Caco-2 (cell line): ENCODE measurements at regions not wholly inside any gene's neighbourhood (a gene's known extent, or its start where the extent isn't known, plus 50 kb on each side); places are given as distances from the start of the nearest gene placed in this dataset.

Source experiments
- BruUV-seq: library from RNA; stranded (reverse); fragments of 400-500 nt; replicated peaks from 2 replicates; lab custom pipeline; 2021; lab: Mats Ljungman, UMichigan
- CTCF ChIA-PET: fragments of 300-600 bp; sonication (Branson Sonifier 250); formaldehyde crosslinking; loops from one replicate; lab custom pipeline; 2022; ENCODE audit warnings: antibody characterized with exemption; lab: Charles Lee
- POLR2A ChIA-PET: fragments of 300-600 bp; sonication (Branson Sonifier 250); formaldehyde crosslinking; loops from one replicate; lab custom pipeline; 2022; ENCODE audit warnings: antibody characterized with exemption; lab: Charles Lee
- DNase-seq, 2 experiments: peaks; one replicate each; pipeline versions ENCODE4 v3.0.0 to v3.0.0-alpha.2; 2020 to 2022
- H3K27me3 ChIP-seq: replicated peaks from 2 replicates; pipeline ENCODE4 v1.6.0; 2011; ENCODE audit warnings: low read length; ENCODE audit not compliant: control insufficient read depth, insufficient read depth
- H3K36me3 ChIP-seq: 2 replicates; pipeline ENCODE4 v1.5.1; 2011; ENCODE audit warnings: low read length; ENCODE audit not compliant: control insufficient read depth, insufficient read depth
- H3K4me1 ChIP-seq: fragments of 250-450 bp; sonication (Bioruptor Pico); 2 replicates; pipeline ENCODE4 v1.5.1; 2020; ENCODE audit warnings: mild to moderate bottlenecking
- H3K4me3 ChIP-seq: 2 replicates; pipeline ENCODE4 v1.5.1; 2011; ENCODE audit warnings: low read depth, mild to moderate bottlenecking, control low read depth, low read length
- H3K9me3 ChIP-seq: fragments of 250-450 bp; sonication (Bioruptor Pico); 2 replicates; pipeline ENCODE4 v1.5.1; 2020; ENCODE audit warnings: mild to moderate bottlenecking, moderate library complexity
- H3K27ac Mint-ChIP-seq: one replicate; pipeline ENCODE4 v1.8.0; 2022; ENCODE audit warnings: mixed read lengths; ENCODE audit not compliant: unreplicated experiment
- H3K27me3 Mint-ChIP-seq: one replicate; pipeline ENCODE4 v1.8.0; 2022; ENCODE audit warnings: mixed read lengths; ENCODE audit not compliant: insufficient read depth, unreplicated experiment
- H3K36me3 Mint-ChIP-seq: one replicate; pipeline ENCODE4 v1.8.0; 2022; ENCODE audit warnings: mild to moderate bottlenecking, mixed read lengths; ENCODE audit not compliant: insufficient read depth, unreplicated experiment
- H3K4me1 Mint-ChIP-seq: one replicate; pipeline ENCODE4 v1.8.0; 2022; ENCODE audit warnings: low read depth, mixed read lengths; ENCODE audit not compliant: unreplicated experiment
- H3K4me3 Mint-ChIP-seq: one replicate; pipeline ENCODE4 v1.8.0; 2022; ENCODE audit warnings: mild to moderate bottlenecking, moderate library complexity, mixed read lengths; ENCODE audit not compliant: unreplicated experiment
- H3K9me3 Mint-ChIP-seq: one replicate; pipeline ENCODE4 v1.8.0; 2022; ENCODE audit warnings: mixed read lengths; ENCODE audit not compliant: unreplicated experiment
- CTCF ChIP-seq, 2 experiments: fragments of 200-600 bp in 1 of 2; IDR thresholded peaks; 1 replicate in 1 of 2; 2 replicates in 1 of 2; pipeline versions ENCODE4 v1.5.1 to v1.8.0; 2011 to 2022; ENCODE audit warnings: antibody characterized with exemption in 1 of 2, control low read depth in 1 of 2, inconsistent platforms in 1 of 2, low read depth in 1 of 2, low read length in 1 of 2, mild to moderate bottlenecking in 1 of 2, moderate library complexity in 1 of 2; ENCODE audit not compliant: insufficient read depth in 1 of 2, severe bottlenecking in 1 of 2, unreplicated experiment in 1 of 2
- intact Hi-C: fragments of 100-400 bp; cut with micrococcal nuclease; formaldehyde crosslinking; loops from one replicate; pipeline ENCODE4 v1.10.0; 2022; ENCODE audit not compliant: unreplicated experiment

GRCh38 chr12:87846045-87846444, 183.2 kb downstream of the C12orf50 start:
- BruUV-seq, result no TSS peak
- intact Hi-C loops, result loop anchor here (5.0 kb wide), 3 partner anchors 106 to 499 kb away; no protein-coding TSS in a partner anchor
- Histone ChIP-seq H3K27me3 (no peaks in the 10 kb centered on the region), H3K9me3 (no peaks in the 10 kb centered on the region), H3K36me3 (no peaks in the 10 kb centered on the region), H3K4me1 (no peaks in the 10 kb centered on the region), H3K4me3 (no peak overlapping the region)
- TF ChIP-seq CTCF (IDR thresholded peaks at IDR 0.05; ENCODE audit: insufficient read depth in 1 of 2, low read depth in 1 of 2, low read length in 1 of 2, severe bottlenecking in 1 of 2, unreplicated experiment in 1 of 2), result no peak
- H3K27me3 Mint-ChIP-seq, result no peaks in the 10 kb centered on the region
- H3K36me3 Mint-ChIP-seq, result no peaks in the 10 kb centered on the region
- H3K9me3 Mint-ChIP-seq, result no peaks in the 10 kb centered on the region
- H3K27ac Mint-ChIP-seq, result no peak overlapping the region
- ChIA-PET POLR2A (no interaction called here), CTCF (no interaction called here)
- no peak for DNase-seq
- H3K4me1 Mint-ChIP-seq, result no peaks in the 10 kb centered on the region
- H3K4me3 Mint-ChIP-seq, result no peak overlapping the region

GRCh38 chr12:87841935-87842334, 187.3 kb downstream of the C12orf50 start:
- H3K27me3 Mint-ChIP-seq, result no peaks in the 10 kb centered on the region
- H3K36me3 Mint-ChIP-seq, result no peaks in the 10 kb centered on the region
- H3K27ac Mint-ChIP-seq, result no peak overlapping the region
- Histone ChIP-seq H3K9me3 (no peaks in the 10 kb centered on the region), H3K36me3 (no peaks in the 10 kb centered on the region), H3K27me3 (no peaks in the 10 kb centered on the region), H3K4me1 (no peaks in the 10 kb centered on the region), H3K4me3 (no peak overlapping the region)
- DNase-seq, result no peak
- H3K4me1 Mint-ChIP-seq, result no peaks in the 10 kb centered on the region
- intact Hi-C loops, result no loop called here
- no TSS peak for BruUV-seq
- ChIA-PET POLR2A (no interaction called here), CTCF (no interaction called here)
- no peak for TF ChIP-seq CTCF (IDR thresholded peaks at IDR 0.05; ENCODE audit: insufficient read depth in 1 of 2, low read depth in 1 of 2, low read length in 1 of 2, severe bottlenecking in 1 of 2, unreplicated experiment in 1 of 2)
- H3K4me3 Mint-ChIP-seq, result no peak overlapping the region
- H3K9me3 Mint-ChIP-seq, result no peaks in the 10 kb centered on the region

- Histone ChIP-seq H3K9me3 (no peaks in the 10 kb centered on the region), H3K4me1 (no peaks in the 10 kb centered on the region), H3K36me3 (no peaks in the 10 kb centered on the region), H3K27me3 (no peaks in the 10 kb centered on the region), H3K4me3 (no peak overlapping the region)
- TF ChIP-seq CTCF (IDR thresholded peaks at IDR 0.05; ENCODE audit: insufficient read depth in 1 of 2, low read depth in 1 of 2, low read length in 1 of 2, severe bottlenecking in 1 of 2, unreplicated experiment in 1 of 2), result no peak
- Mint-ChIP-seq H3K27me3 (no peaks in the 10 kb centered on the region), H3K27ac (no peak overlapping the region), H3K36me3 (no peaks in the 10 kb centered on the region), H3K4me3 (no peak overlapping the region), H3K9me3 (no peaks in the 10 kb centered on the region), H3K4me1 (no peaks in the 10 kb centered on the region)
- DNase-seq, result no peak
- CTCF ChIA-PET, result no interaction called here
- POLR2A ChIA-PET, result no interaction called here
- intact Hi-C loops, result no loop called here
- no TSS peak for BruUV-seq
Observed at GRCh38 chr12:87836190-87836589, 193.0 kb downstream of the C12orf50 start.
